HG02623 (cell line): ENCODE measurements at regions not wholly inside any gene's neighbourhood (a gene's known extent, or its start where the extent isn't known, plus 50 kb on each side); places are given as distances from the start of the nearest gene placed in this dataset.

Experiments
- ATAC-seq: cut with Tn5 transposase; IDR thresholded peaks from one replicate; pipeline ENCODE4 v1.9.1; 2021; ENCODE audit warnings: moderate library complexity; ENCODE audit not compliant: unreplicated experiment

- no peak for ATAC-seq
These were observed 224.2 kb downstream of the BCL11A start for GRCh38 chr2:60329225-60329624.

- ATAC-seq: no peak
These were observed 228.9 kb downstream of the BCL11A start for GRCh38 chr2:60324536-60324935.

GRCh38 chr2:60321816-60322215 is 231.6 kb downstream of the BCL11A start:
- ATAC-seq: no peak

GRCh38 chr2:60320724-60321123 is 232.7 kb downstream of the BCL11A start:
- no peak for ATAC-seq

- ATAC-seq: no peak
These were observed 234.4 kb downstream of the BCL11A start for GRCh38 chr2:60319031-60319547.

GRCh38 chr2:60318544-60318943 is 234.9 kb downstream of the BCL11A start:
- no peak for ATAC-seq

GRCh38 chr2:60317844-60318243 is 235.6 kb downstream of the BCL11A start:
- peak; percentile 75 for ATAC-seq

GRCh38 chr2:60317034-60317386 is 236.4 kb downstream of the BCL11A start:
- ATAC-seq: no peak

- ATAC-seq: no peak
These were observed 236.9 kb downstream of the BCL11A start for GRCh38 chr2:60316381-60317033.

GRCh38 chr2:60313470-60314172 is 239.8 kb downstream of the BCL11A start:
- no peak for ATAC-seq

- peak; percentile 74 for ATAC-seq
These were observed 240.8 kb downstream of the BCL11A start for GRCh38 chr2:60312618-60313017.

- no peak for ATAC-seq
These were observed 241.9 kb downstream of the BCL11A start for GRCh38 chr2:60311524-60311923.

- ATAC-seq: no peak
These were observed 243.4 kb downstream of the BCL11A start for GRCh38 chr2:60309941-60310660.

- ATAC-seq: no peak
These were observed 244.1 kb downstream of the BCL11A start for GRCh38 chr2:60309336-60309735.

- no peak for ATAC-seq
These were observed 247.1 kb downstream of the BCL11A start for GRCh38 chr2:60306267-60306861.

- ATAC-seq: no peak
These were observed 249.8 kb downstream of the BCL11A start for GRCh38 chr2:60303680-60304079.

GRCh38 chr2:60302377-60303126 is 250.9 kb downstream of the BCL11A start:
- no peak for ATAC-seq

GRCh38 chr2:60301726-60302125 is 251.7 kb downstream of the BCL11A start:
- ATAC-seq: no peak

- no peak for ATAC-seq
These were observed 254.3 kb downstream of the BCL11A start for GRCh38 chr2:60299179-60299578.

GRCh38 chr2:60298006-60298696 is 255.3 kb downstream of the BCL11A start:
- ATAC-seq: no peak
